ENCODE measurements at regions not wholly inside any gene's neighbourhood (a gene's known extent, or its start where the extent isn't known, plus 50 kb on each side); places are given as distances from the start of the nearest gene placed in this dataset.

GRCh38 chr10:117783698-117784395 lies 241.3 kb downstream of the EMX2 start:
- H3K27me3 ChIP-seq: no peaks in the 10 kb centered on the region
- intact Hi-C loops (cut with DNase I; ENCODE audit: low total_unique reads): no loop called here
- H3K4me1 ChIP-seq: no peaks in the 10 kb centered on the region
- no peaks in the 10 kb centered on the region for H3K36me3 ChIP-seq
- no peak overlapping the region for H3K27ac ChIP-seq
- TF ChIP-seq CTCF (IDR thresholded peaks at IDR 0.05): no peak
- TF ChIP-seq POLR2AphosphoS5 (IDR thresholded peaks at IDR 0.05): no peak
- no peak for TF ChIP-seq POLR2A (IDR thresholded peaks at IDR 0.05)
- H3K9me3 ChIP-seq: no peaks in the 10 kb centered on the region
- no peak overlapping the region for H3K4me3 ChIP-seq
- DNase-seq (ENCODE audit: low spot score in 2 of 2): no peak

- Histone ChIP-seq H3K27ac (no peak overlapping the region), H3K9me3 (no peaks in the 10 kb centered on the region), H3K4me3 (no peak overlapping the region), H3K4me1 (no peaks in the 10 kb centered on the region), H3K27me3 (no peaks in the 10 kb centered on the region), H3K36me3 (no peaks in the 10 kb centered on the region)
- no peak for DNase-seq (ENCODE audit: low spot score in 2 of 2)
- intact Hi-C loops (cut with DNase I; ENCODE audit: low total_unique reads): no loop called here
- TF ChIP-seq POLR2A (IDR thresholded peaks at IDR 0.05) (no peak), POLR2AphosphoS5 (IDR thresholded peaks at IDR 0.05) (no peak), CTCF (IDR thresholded peaks at IDR 0.05) (no peak)
Measured at GRCh38 chr10:117784776-117785175, 242.2 kb downstream of the EMX2 start.

GRCh38 chr10:117788911-117789310 lies 246.4 kb downstream of the EMX2 start:
- intact Hi-C loops (cut with DNase I; ENCODE audit: low total_unique reads): no loop called here
- Histone ChIP-seq H3K36me3 (no peaks in the 10 kb centered on the region), H3K27ac (no peak overlapping the region), H3K4me3 (no peak overlapping the region), H3K4me1 (no peaks in the 10 kb centered on the region), H3K27me3 (no peaks in the 10 kb centered on the region), H3K9me3 (no peaks in the 10 kb centered on the region)
- no peak for TF ChIP-seq CTCF (IDR thresholded peaks at IDR 0.05)
- TF ChIP-seq POLR2A (IDR thresholded peaks at IDR 0.05): no peak
- TF ChIP-seq POLR2AphosphoS5 (IDR thresholded peaks at IDR 0.05): no peak
- DNase-seq (ENCODE audit: low spot score in 2 of 2): no peak

- DNase-seq (ENCODE audit: low spot score in 2 of 2): no peak
- Histone ChIP-seq H3K36me3 (no peaks in the 10 kb centered on the region), H3K9me3 (no peaks in the 10 kb centered on the region), H3K27ac (no peak overlapping the region), H3K4me3 (no peak overlapping the region), H3K4me1 (no peaks in the 10 kb centered on the region), H3K27me3 (no peaks in the 10 kb centered on the region)
- TF ChIP-seq POLR2AphosphoS5 (IDR thresholded peaks at IDR 0.05) (no peak), CTCF (IDR thresholded peaks at IDR 0.05) (no peak), POLR2A (IDR thresholded peaks at IDR 0.05) (no peak)
- intact Hi-C loops (cut with DNase I; ENCODE audit: low total_unique reads): no loop called here
Measured at GRCh38 chr10:117790179-117790578, 247.6 kb downstream of the EMX2 start.

- H3K27me3 ChIP-seq: no peaks in the 10 kb centered on the region
- H3K4me3 ChIP-seq: no peak overlapping the region
- H3K4me1 ChIP-seq: no peaks in the 10 kb centered on the region
- intact Hi-C loops (cut with DNase I; ENCODE audit: low total_unique reads): no loop called here
- no peaks in the 10 kb centered on the region for H3K36me3 ChIP-seq
- no peak for DNase-seq (ENCODE audit: low spot score in 2 of 2)
- no peak overlapping the region for H3K27ac ChIP-seq
- TF ChIP-seq POLR2AphosphoS5 (IDR thresholded peaks at IDR 0.05) (no peak), POLR2A (IDR thresholded peaks at IDR 0.05) (no peak), CTCF (IDR thresholded peaks at IDR 0.05) (no peak)
- H3K9me3 ChIP-seq: no peaks in the 10 kb centered on the region
Measured at GRCh38 chr10:117790621-117791020, 248.1 kb downstream of the EMX2 start.
